Activated CD8-positive, alpha-beta memory T cell treated with anti-CD3 and anti-CD28 coated beads, Interleukin-2, amount 50 U/mL, for 24 hours (primary cell): ENCODE measurements at regions not wholly inside any gene's neighbourhood (a gene's known extent, or its start where the extent isn't known, plus 50 kb on each side); places are given as distances from the start of the nearest gene placed in this dataset.

Experiments
- DNase-seq: peaks from one replicate; pipeline ENCODE4 v3.0.0-alpha.2; 2020; ENCODE audit errors: extremely low read depth

GRCh38 chrX:20522420-20522819 lies 255.7 kb upstream of the RPS6KA3 start:
- DNase-seq = no peak

- DNase-seq = no peak
Measured at GRCh38 chrX:20521222-20521621, 254.5 kb upstream of the RPS6KA3 start.

- no peak for DNase-seq
Measured at GRCh38 chrX:20519826-20520225, 253.1 kb upstream of the RPS6KA3 start.

- DNase-seq = no peak
Measured at GRCh38 chrX:20519146-20519545, 252.4 kb upstream of the RPS6KA3 start.

- no peak for DNase-seq
Measured at GRCh38 chrX:20517565-20517964, 250.9 kb upstream of the RPS6KA3 start.

GRCh38 chrX:20515841-20516461 lies 249.2 kb upstream of the RPS6KA3 start:
- no peak for DNase-seq

- DNase-seq = no peak
Measured at GRCh38 chrX:20514358-20514757, 247.6 kb upstream of the RPS6KA3 start.

- DNase-seq = no peak
Measured at GRCh38 chrX:20513185-20513584, 246.5 kb upstream of the RPS6KA3 start.

GRCh38 chrX:20511792-20512191 lies 245.1 kb upstream of the RPS6KA3 start:
- DNase-seq = no peak

GRCh38 chrX:20507901-20508620 lies 241.4 kb upstream of the RPS6KA3 start:
- DNase-seq = no peak

GRCh38 chrX:20506739-20507138 lies 240.0 kb upstream of the RPS6KA3 start:
- no peak for DNase-seq

GRCh38 chrX:20500949-20501348 lies 234.2 kb upstream of the RPS6KA3 start:
- no peak for DNase-seq

- DNase-seq = no peak
Measured at GRCh38 chrX:20500171-20500865, 233.6 kb upstream of the RPS6KA3 start.

- DNase-seq = no peak
Measured at GRCh38 chrX:20499763-20500162, 233.1 kb upstream of the RPS6KA3 start.

GRCh38 chrX:20498851-20499635 lies 232.3 kb upstream of the RPS6KA3 start:
- no peak for DNase-seq

GRCh38 chrX:20495575-20495974 lies 228.9 kb upstream of the RPS6KA3 start:
- DNase-seq = no peak

GRCh38 chrX:20488473-20488872 lies 221.8 kb upstream of the RPS6KA3 start:
- no peak for DNase-seq

GRCh38 chrX:20487227-20487626 lies 220.5 kb upstream of the RPS6KA3 start:
- no peak for DNase-seq

GRCh38 chrX:20481632-20482031 lies 214.9 kb upstream of the RPS6KA3 start:
- DNase-seq = no peak

GRCh38 chrX:20479896-20480295 lies 213.2 kb upstream of the RPS6KA3 start:
- DNase-seq = no peak

GRCh38 chrX:20479048-20479447 lies 212.3 kb upstream of the RPS6KA3 start:
- no peak for DNase-seq

- DNase-seq = no peak
Measured at GRCh38 chrX:20477836-20478524, 211.3 kb upstream of the RPS6KA3 start.
